Esophagus mucosa (tissue), 1 donor: ENCODE measurements at regions not wholly inside any gene's neighbourhood (a gene's known extent, or its start where the extent isn't known, plus 50 kb on each side); places are given as distances from the start of the nearest gene placed in this dataset.

Experiments used
- ATAC-seq: fragments of 200-7000 bp; cut with Tn5 transposase; one replicate; pipeline ENCODE4 v1.9.1; 2020
- donor health status: DM: yes; HTN: yes; CAD: no.

DNA sequence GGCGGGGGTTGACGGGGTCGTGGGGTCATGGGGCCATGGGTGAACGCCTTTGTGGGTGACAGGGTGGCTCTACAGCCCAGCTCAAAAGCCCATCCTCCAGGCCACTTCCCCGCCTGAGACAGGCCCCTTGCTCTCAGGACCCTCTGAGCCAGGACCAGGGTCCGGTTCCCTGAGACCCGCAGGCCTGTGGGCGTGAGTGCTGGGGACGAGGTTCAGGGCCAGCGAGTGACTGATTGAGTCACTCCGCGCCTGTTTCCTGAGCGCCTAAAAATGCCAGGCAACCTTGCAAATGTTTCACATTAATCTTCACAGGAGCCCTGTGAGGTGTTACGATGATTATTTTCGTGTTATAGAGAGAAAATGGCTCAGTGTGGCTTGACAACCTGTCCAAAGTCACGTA is 97.8 kb downstream of the ZNF674 start:
- ATAC-seq: peak; percentile 56

DNA sequence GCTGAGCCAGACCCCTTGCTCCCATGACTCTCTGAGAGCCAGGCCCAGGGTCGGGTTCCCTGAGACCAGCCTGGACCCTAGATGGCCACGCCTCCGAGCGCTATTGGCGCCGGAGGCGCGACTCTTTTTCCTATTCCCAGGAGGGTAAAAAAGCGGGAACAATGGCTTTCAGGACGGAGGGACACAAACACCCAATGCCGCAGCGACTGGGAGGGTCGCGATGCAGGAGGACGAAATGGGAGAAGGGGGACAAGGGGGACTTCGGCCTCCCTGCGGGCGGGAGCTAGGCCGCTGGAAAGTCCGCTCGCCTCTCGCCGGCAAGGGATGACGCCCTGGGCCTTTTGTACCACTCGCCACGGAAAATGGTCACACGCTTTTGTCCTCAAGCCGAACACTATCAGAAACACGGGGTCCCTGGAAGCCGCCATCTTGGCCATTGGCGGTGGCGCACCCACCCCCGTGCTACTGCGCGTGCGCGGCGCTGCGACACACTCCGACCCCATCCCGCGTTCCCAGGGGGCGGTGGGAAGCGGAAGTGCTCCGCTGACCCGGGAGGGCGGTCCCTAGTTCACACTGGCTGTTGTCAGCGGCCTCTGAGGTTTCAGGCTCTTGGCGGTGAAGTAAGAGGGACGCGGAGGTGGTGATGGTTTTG is 98.4 kb downstream of the ZNF674 start:
- ATAC-seq: peak; percentile 86

DNA sequence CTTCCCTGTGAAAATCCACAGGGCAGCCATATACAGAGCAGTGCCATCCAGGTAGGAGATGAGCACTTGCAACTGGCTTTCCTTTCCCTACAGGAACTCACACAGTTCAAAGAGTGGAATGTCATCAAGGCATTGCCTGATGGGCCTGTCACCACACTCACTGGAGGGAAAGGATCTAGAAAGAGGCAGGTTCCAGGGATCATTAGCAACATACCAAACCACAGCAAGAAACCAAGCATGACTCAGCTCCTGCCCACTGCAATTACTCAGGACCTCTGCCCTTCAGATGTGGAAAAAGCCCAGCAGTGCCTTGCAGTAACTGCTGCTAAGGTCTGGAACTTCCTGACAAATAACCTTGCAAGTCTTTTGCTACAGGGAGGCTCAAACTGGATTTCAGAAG is 101.2 kb downstream of the ZNF674 start:
- no peak for ATAC-seq

DNA sequence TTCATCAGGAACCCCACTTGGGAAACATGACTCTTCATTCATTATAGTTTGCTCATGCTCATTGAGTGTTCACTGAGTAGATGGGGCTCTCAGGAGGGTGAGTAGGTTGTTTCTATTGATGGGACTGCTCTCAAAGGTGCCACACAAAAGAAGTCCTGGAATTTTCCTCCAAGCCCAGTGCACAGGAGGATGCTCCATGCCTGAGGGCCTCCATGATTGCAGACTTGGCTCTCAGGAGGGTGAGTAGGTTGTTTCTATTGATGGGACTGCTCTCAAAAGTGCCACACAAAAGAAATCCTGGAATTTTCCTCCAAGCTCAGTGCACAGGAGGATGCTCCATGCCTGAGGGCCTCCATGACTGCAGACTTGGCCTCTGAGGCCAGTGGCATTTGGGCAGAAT is 108.5 kb downstream of the ZNF674 start:
- no peak for ATAC-seq

DNA sequence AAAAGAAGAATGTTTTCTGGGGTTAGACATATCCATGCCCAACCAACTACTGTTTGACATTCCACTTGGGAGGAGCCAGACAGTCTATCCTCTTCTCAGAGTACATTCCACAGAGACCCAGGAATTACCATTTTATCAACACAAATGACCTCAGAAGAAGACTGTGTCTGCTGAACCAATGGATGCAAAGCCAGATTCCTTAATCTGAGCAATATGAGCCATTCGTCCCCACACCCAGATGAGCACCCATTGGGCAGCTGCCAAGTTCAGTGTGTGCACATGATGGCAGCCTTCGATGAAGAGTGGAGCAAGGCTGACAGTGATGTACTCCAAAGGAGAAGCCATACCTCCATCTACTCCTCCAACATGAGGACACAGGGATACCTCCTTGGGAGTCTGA is 111.3 kb downstream of the ZNF674 start:
- ATAC-seq: no peak

DNA sequence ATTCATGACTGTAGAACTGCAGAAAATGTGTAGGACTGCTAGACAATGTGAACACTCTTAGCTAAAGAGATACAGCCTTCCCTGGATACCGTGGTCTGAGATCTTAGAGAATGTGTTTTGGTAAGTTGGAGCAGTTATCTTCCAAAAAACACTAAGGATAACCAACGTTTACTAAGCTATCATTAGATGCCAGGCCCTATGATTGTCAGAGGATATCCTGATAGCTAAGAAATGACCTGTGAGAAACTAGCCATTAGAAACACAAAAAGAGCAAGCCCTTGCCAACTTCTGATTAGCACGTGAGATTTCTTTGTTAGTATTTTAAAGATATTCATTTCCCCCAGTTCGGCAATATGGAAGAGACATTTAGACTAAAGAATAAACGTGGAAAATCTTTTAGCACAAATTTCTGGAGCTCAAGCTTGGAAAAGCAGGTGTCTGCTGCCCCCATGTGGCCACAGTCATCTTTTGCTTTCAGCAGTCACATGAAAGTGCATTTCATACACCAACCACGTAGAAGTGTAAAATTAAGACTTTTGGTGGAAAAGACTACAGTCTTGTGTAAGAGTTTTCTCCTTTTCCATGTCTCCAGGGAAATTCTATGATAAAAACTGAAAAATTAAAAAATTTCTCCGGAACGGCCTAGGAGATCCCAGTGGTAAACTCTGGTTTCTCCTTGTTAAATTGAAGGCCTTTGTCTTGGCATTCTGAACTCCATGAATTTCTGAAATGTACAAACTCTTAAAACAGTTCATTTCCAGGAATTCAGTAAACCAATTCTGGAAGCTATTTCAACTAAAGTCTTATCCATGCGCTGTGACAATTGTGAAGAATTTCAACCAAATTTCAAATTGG is 136.4 kb downstream of the ZNF674 start:
- peak; percentile 31 for ATAC-seq

DNA sequence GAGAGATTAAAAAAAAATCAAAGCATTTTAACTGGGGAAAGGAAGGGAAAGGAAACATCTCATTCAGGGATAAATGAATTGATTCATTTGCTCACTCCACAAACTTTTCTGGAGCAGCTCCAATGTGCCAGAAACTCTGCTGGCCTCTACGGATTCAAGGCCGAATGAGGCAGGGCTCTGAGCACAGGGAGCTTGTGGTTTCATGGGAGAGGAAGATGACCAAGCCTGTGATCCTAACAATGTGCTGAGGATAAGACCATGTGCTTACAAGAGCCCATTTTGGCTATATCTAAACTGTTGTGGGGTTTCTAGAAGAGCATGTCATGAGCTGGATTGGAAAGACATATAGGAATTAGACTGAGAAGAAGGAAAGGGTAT is 137.5 kb downstream of the ZNF674 start:
- ATAC-seq: no peak

DNA sequence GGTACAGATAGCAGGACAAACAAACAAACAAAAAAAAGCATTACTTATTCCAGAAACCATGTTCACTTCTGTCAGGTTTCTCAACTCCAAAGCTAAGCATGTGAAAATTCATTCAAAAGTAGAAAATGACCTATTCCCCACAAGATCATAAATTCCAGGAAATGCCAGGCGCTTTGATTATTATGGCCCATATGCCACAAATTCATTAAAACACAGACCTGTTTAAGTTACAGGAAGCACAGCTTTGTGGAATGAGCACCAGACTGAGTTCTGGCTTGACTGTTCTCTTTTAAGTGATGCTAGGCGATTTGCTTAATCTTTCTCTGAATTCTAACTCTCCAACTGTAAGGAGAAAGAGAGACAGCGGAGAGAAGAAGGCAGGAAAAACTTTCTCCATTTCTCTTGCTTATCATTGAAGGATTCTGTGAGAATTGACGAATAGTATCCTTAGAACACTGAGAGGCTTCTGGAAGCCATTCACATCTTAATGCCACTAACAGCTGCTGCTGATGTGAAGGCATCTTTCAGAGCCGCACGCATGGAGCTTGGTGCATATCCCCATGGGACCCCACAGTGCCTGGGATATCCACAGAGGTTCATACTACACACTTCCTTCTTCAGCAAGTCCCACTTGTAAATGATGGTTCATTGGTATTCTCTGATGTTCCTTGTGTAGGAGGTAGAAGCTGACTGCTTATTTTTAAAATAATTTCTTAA is 138.0 kb downstream of the ZNF674 start:
- no peak for ATAC-seq

DNA sequence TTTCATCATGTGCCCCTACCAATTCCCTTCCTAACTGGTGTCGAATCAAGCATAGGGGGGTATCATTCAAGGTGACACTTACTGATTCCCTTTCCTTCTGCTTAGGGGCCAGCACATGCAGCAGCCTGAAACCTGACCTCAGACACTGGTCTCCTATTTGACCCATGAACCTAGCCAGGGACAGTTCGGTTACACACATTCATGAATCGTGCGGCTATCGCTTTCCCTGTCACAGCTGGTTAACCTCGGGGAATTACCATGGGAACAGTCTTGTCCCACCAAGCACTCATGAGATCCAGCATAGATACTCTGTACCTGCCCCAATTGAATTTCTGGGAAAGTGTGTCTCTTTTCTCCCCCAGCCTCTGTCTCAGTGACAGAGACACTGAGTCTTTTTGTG is 140.4 kb downstream of the ZNF674 start:
- ATAC-seq: no peak

DNA sequence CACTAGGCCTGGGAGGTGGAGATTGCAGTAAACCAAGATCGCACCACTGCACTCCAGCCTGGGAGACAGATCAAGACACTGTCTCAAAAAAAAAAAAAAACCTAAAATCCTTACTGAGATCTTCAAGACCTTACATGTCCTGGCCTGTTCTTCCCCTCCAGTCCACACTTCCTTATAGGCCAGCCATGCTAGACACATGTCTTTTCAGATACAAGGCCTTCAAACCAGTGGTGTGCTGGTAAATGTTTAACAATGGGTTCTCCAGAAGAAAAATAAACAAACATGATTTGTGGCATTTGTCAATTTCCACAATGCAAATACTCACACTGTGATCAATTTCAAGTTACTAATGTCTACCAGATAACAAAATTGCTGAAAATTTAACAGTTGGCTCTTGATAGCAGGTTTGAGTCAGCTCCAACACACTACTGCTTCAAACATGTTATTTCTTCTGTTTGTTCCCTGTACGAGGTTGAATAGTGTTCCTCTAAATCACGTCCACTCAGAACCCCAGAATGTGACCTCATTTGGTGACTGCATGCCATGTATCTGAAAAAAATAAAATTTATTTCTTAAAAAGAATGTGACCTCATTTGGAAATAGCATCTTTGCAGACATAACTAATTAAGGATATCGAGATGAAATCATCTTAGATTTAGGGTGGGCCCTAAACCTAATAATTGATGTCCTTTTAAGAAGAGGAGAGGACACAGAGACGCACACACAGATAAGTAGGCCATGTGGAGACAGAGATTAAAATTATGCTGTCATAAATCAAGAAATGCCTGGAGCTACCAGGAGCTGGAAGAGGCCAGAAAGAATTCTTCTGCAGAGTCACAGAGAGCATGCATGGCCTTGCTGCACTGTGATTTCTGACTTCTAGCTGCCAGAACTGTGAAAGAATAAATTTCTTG is 144.4 kb downstream of the ZNF674 start:
- ATAC-seq: no peak

DNA sequence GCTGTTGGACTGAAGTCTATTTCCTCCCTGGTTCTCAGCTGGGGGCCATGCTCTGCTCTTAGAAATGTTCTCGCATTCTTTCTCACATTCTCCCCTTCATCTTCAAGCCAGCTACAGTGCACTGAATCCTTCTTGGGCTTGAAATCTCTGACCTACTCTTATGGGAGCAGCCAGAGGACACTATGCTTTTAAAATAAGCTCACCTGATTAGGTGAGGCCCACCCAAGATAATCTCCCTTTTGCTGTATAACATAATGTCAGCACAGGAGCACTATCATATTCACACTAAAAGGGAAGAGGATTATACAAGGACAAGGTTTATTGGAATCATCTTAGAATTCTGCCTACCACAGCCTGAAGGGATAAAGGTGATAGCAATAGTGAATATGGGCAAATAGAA is 146.3 kb downstream of the ZNF674 start:
- no peak for ATAC-seq

DNA sequence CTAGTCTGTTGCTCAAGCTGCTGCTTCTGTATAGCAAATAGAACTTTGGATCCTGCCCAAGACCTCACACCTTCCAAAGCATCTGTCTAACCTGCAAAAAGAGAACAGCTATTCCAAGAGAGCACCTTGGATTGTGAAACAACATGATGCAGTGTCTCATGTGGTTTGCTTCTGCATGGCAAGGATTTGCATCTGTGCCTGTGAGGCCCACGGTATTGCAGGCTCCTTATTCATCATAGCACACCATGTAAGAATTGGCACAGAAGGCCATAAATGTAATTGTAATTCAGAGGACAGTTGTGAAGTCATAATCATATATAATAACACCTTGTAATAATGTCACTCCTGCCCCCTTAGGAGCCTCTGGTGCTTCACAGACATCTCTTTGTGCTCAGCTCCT is 147.1 kb downstream of the ZNF674 start:
- peak; percentile 43 for ATAC-seq

DNA sequence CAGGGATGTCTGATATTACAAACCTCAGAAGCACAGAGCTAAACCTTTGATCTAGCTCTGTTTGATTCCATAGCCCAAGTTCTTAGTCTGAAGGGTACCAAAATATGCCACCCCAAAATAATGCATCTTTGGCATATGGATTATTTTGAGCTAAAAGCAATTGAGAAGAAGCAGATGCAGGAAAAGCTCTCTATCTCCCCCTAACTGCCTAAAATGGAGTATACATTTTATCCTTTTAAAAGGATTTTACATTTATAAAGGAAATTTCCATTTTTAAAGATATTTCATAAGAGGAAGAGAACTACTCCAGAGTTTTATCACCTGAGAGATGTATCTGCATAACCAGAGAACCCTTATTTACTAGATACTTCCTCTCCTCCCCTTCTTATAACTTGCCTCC is 158.7 kb downstream of the ZNF674 start:
- no peak for ATAC-seq

DNA sequence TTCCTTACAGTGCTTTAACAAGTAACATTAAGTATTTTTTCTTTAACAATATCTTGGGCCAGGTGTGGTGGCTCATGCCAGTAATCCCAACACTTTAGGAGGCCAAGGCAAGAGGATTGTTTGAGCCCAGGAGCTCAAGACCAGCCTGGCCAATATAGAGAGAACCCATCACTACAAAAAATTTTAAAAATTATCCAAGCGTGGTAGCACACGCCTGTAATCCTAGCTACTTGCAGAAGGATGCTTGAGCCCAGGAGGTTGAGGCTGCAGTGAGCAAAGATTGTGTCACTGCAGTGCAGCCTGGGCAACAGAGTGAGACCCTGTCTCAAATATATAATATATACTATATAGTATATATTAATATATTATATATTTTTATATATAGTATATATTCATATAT is 162.2 kb downstream of the ZNF674 start:
- no peak for ATAC-seq

DNA sequence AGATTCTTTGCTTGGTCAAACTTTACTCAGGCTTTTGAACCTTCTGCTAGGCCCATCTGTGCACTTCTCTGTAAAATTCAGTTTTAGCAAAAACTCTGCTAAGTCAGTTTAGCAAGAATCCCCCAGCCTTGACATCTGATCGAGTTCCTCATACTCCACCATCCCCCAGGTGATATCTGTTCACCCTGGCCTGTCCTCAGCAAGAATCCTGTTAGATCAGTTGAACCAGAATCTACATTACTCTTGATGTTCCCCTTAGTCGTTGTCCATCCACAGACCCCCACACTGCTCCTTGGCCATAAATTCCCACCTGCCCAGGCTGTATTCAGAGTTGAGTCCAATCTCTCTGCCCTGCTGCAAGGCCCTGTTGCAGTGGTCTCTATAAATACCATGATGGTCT is 162.6 kb downstream of the ZNF674 start:
- ATAC-seq: no peak

DNA sequence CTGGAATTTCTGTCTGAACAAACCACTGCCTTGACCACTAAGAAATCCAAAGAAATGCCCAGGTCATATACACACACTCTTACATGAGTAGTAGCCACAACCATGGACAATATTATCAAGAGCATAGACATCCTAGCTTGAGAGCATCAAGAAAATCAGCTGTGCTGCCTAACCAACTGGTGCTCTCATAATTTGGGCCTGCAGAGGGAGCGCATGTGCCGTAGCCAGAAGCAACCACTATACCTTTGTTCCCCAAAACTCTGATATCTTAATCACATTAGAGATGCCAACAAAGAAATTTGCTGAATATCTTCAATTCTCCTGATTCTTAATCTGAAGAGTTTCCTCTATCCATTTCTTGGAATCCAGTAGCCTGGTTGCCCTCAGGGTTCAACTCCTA is 163.6 kb downstream of the ZNF674 start:
- ATAC-seq: peak; percentile 51

DNA sequence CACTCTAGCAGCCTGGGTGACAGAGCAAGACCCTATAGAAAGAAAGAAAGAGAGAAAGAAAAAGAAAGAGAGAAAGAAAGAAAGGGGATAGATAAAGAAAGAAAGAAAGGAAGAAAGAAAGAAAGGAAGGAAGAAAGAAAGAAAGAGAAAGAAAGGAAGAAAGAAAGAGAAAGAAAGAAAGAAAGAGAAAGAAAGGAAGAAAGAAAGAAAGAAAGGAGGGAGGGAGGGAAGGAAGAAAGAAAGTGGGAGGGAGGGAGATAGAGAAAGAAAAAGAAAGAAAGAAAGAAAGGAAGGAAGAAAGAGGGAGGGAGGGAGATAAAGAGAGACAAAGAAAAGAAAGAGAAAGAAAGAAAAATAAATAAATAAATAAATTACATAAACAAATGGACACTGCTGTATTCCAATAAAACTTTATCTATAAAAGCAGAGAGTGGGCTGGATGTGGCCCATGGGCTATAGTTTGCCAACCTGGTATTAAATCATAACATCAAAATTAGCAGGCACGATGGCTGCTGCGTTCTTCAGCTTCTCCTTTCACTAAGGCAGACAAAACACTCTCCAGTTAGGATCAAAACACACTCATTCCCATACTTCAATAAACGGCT is 165.0 kb downstream of the ZNF674 start:
- ATAC-seq: no peak

DNA sequence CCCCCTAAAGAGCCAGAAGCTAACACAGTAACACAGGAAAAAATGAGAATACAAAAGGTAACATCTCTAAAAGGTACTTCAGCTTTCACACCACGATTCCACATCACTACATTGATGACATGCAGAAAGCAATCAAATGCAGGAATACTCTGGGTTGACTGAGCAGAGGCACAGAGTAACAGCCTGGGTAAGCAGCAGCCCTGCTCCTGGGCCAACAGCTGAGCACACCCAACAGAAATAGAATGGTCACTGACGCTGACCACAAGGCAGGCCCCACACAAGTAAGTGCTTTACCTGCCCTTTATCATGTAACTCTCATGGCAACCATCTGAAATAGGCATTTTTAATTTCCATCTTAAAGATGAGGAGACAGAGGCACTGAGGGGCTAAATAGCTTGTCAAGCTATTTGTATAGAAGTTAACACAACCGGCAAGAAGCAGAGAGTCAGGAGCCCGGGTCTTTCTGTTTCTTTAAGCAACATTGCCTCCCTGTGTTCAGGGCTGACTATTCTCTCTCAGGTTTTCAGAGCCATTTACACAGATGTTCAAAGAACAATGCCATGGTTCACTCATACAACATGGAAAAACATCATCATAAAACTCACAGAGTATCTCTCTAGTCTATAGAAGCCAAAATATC is 168.9 kb downstream of the ZNF674 start:
- ATAC-seq: peak; percentile 77

DNA sequence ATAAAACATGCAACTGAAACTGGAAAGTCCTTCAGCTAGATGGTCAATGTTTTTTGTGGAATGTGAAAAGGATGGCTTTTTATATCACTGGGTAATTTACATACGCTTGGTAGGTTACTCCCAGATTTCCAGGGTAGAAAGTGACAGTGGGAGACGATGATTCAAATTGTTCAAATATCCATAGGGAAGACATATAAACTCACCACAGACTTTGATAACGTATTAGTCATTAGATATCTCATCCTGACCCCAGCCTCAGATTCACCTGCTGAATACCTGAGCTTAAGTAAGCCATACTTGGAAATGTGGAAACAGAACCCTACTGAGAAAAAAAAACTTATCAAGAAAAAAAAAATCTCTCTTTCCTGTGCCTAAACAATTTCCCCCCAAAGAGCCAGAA is 169.4 kb downstream of the ZNF674 start:
- no peak for ATAC-seq

DNA sequence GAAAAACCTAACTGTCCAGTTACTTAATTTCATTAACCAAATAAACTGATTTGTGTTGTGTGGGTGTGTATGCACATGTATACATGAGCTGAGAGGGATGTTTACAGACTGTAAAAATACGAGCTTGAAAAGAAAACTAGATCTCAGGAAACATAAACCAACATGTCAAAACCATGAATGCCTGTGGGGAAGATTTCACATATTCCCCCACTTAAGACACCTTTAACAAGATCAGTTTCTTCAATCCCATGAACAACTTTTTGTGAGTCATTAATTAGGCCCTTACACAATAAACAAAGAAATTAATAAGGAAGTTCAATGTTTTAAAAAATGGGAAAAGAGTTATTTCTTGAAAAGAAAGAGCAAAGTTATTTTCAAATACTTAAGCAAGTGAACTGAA is 170.8 kb downstream of the ZNF674 start:
- ATAC-seq: no peak

DNA sequence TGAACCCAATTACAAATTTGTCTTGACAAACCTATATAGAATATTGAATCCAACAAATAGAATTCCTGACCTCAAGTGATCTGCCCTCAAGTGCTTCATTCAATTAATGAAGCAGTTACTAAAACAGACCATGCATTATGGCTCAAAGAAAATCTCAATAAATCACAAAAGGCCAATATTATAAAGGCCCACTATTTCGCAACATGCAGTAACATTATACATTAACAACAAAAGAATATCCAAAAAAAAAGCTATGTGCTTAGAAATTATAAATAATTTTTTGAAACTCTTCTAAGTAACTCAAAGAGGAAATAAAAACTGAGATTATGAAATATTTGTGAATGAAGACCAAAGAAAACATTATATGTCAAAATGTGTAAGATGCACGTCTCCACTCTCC is 177.7 kb downstream of the ZNF674 start:
- no peak for ATAC-seq
